CD1c-positive myeloid dendritic cell (primary cell): ENCODE measurements at regions not wholly inside any gene's neighbourhood (a gene's known extent, or its start where the extent isn't known, plus 50 kb on each side); places are given as distances from the start of the nearest gene placed in this dataset.

ENCODE experiments used
- DNase-seq: peaks from one replicate; pipeline ENCODE4 v3.0.0-alpha.2; 2016; ENCODE audit errors: extremely low spot score

DNA sequence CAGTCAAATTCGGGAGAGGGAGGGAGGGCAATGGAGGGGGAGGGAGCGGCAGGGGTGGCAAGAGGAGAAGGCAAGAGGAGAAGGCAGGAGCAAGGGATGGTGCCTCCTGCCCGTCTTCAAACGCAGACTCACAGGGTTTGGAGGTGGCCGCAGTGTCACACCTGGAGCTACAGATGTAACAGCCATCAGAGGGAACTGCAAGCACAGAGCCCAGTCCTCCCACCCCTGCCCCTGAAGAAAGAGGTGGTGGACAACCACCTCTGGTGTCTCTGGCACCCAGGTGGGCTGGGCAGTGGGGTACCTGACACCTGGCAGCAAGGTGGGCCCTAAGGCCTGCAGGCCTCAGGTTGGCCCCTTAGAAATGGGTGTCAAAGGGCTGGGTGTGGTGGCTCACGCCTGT is 67.0 kb upstream of the SDK1 start:
- no peak for DNase-seq

DNA sequence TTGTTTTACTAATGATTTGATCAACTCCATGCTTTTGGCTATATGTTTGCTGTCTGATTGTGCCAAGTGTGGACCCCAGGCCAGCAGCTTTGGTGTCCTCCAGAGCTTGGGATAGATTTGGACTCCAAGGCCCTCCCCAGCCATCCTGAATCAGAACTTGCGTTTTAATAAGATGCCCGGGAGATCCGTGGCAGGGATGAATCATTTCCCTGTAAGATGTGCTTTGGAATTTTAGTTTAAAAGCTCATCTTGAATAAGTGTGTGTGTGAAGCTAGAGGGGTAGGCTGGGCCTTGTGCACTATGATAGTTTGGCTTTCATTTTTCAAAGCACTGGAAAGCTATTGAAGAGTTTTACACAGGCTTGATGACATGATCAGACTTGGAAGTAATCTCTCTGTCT is 66.2 kb upstream of the SDK1 start:
- no peak for DNase-seq

GRCh38 chr7:3235322-3235721 is 65.7 kb upstream of the SDK1 start:
- no peak for DNase-seq

GRCh38 chr7:3236268-3236667 is 64.8 kb upstream of the SDK1 start:
- DNase-seq: no peak

DNA sequence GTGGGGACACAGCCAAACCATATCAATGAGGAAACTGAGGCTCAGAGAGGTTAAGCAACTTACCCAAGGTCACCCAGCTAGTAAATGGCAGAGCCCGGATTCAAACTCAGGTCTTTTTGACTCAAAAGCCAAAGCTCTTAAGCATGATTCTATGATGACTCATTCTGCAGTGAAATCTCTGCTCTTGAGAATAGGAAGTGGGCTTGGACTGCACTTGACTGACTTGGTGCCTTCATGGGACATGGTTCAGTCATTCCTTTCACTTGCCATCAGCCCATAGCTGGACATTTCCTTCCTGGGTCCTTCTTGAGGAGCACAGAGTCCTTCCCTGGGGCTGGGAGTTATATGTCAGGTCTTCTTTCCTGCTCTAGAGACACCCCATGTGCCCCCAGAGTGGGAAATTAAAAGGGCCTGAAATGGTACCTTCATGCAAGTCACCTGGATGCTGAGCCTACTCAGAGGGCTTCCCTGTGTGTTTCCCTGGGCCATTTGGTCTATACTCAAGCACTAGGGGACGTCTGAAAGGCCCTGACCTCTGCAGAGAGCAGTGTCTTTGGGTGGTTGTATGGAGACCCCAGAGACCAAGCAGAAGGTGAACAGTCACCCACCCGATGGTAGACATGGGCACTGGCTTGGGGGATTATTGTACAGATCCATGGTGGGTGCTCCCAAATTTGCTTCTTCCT is 62.4 kb upstream of the SDK1 start:
- no peak for DNase-seq

DNA sequence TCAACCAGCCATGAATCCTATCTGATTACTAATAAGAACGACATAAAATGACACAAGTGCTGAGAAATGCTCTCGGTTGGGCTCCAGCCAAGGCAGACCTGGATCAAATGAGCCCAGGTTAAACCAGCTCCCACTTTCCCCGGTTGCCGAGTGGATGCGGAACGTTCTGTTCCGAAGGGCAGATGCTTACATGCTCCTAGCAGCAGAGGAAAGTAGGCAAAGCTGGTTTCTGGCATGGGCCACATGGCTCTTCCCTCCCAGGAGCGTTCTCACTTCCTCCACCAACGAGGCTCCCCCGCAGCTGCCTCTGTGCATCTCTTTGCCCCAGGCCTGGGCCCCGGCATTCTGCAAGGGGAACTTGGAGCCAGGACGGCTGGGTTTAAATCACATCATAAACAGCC is 61.8 kb upstream of the SDK1 start:
- no peak for DNase-seq

DNA sequence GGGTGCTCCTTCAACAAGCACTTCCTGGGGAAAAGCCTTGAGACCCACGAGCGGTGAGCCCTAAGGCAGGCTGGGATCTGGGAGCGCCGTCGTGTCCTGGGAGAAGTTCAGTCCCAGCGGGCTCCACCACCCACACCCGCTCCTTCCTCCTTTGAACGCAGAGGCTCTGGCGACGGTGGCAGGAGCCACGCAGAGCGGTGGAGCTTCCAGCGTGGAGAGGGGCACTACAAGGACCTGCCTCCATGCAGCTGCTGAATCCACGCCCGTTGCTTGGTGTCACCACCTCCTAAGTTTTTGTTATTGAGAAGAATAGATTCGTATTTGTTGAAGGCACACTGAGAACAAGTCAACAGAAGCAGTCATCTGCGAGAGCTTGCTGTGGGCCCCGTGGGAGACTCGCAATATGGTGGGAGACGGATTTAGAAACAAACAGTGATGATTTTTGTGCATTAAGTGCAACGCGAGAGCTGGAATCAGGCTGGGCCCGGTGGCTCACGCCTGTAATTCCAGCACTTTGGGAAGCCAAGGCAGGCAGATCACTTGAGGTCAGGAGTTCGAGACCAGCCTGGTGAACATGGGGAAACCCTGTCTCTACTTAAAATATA is 60.1 kb upstream of the SDK1 start:
- DNase-seq: no peak

GRCh38 chr7:3241686-3242258 is 59.3 kb upstream of the SDK1 start:
- DNase-seq: no peak

- DNase-seq: no peak
These were observed 58.6 kb upstream of the SDK1 start for GRCh38 chr7:3242398-3242972.

GRCh38 chr7:3243256-3243655 is 57.8 kb upstream of the SDK1 start:
- no peak for DNase-seq

- DNase-seq: no peak
These were observed 57.4 kb upstream of the SDK1 start for GRCh38 chr7:3243680-3244079.

GRCh38 chr7:3244241-3244814 is 56.7 kb upstream of the SDK1 start:
- no peak for DNase-seq

DNA sequence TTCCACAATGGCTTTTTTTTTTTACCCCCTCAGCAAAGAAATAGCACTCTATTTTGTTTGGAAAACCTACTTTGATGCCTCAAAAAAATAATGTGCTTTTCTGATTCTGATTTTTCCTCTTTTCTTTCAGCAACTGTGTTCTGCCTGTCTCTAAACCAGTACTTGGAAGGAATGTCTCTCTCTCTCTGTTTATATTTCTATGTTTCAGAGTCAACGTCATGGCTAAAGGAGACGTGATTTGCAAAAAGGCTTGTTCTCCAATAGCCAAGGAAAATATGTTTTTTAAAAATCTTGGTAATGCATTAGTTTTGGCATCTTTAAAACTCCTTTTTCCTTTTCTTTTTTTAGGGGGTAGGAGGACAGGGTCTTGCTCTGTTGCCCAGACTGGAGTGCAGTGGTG is 56.0 kb upstream of the SDK1 start:
- no peak for DNase-seq

- no peak for DNase-seq
These were observed 55.3 kb upstream of the SDK1 start for GRCh38 chr7:3245721-3246120.

GRCh38 chr7:3246127-3246526 is 54.9 kb upstream of the SDK1 start:
- DNase-seq: no peak

GRCh38 chr7:3246651-3247050 is 54.4 kb upstream of the SDK1 start:
- DNase-seq: no peak

DNA sequence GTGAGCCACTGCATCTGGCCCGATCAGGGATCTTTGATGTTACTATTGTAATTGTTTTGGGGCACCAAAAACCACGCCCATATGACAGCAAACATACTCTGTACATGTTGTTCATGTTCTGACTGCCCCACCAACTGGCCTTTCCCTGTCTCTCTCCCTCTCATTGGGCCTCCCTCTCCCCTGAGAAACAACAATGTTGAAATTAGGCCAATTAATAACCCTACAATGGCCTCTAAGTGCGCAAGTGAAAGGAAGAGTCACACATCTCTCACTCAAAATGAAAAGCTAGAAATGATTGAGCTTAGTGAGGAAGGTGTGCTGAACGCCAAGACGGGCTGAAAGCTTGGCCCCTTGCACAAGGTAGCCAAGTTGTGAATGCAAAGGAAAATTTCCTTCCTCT is 50.3 kb upstream of the SDK1 start:
- no peak for DNase-seq
